ENCODE measurements at regions not wholly inside any gene's neighbourhood (a gene's known extent, or its start where the extent isn't known, plus 50 kb on each side); places are given as distances from the start of the nearest gene placed in this dataset.

GRCh38 chr1:238652346-238652968 lies 733.9 kb upstream of the CHRM3 start:
- DNase-seq = peak in 1 of 3 donors; percentile 53

- no peak for DNase-seq
Measured at GRCh38 chr1:238649200-238649599, 737.2 kb upstream of the CHRM3 start.

GRCh38 chr1:238648751-238649150 lies 737.6 kb upstream of the CHRM3 start:
- DNase-seq = no peak

- DNase-seq = no peak
Measured at GRCh38 chr1:238648296-238648695, 738.1 kb upstream of the CHRM3 start.

- DNase-seq = peak in 1 of 3 donors; percentile 97
Measured at GRCh38 chr1:238647877-238648276, 738.5 kb upstream of the CHRM3 start.

GRCh38 chr1:238642231-238642630 lies 744.1 kb upstream of the CHRM3 start:
- DNase-seq = peak in 1 of 3 donors; percentile 68

GRCh38 chr1:238639861-238640260 lies 746.5 kb upstream of the CHRM3 start:
- no peak for DNase-seq

- DNase-seq = no peak
Measured at GRCh38 chr1:238628110-238628509, 737.4 kb upstream of the ZP4 start.

GRCh38 chr1:238624776-238625175 lies 734.1 kb upstream of the ZP4 start:
- no peak for DNase-seq

GRCh38 chr1:238621405-238621804 lies 730.7 kb upstream of the ZP4 start:
- DNase-seq = no peak

- DNase-seq = no peak
Measured at GRCh38 chr1:238619652-238620051, 728.9 kb upstream of the ZP4 start.

GRCh38 chr1:238611406-238611805 lies 720.7 kb upstream of the ZP4 start:
- no peak for DNase-seq

GRCh38 chr1:238608144-238608543 lies 717.4 kb upstream of the ZP4 start:
- DNase-seq = no peak

- peak in 1 of 3 donors; percentile 17 for DNase-seq
Measured at GRCh38 chr1:238606896-238607295, 716.2 kb upstream of the ZP4 start.

- no peak for DNase-seq
Measured at GRCh38 chr1:238606457-238606856, 715.7 kb upstream of the ZP4 start.

GRCh38 chr1:238604357-238604756 lies 713.6 kb upstream of the ZP4 start:
- DNase-seq = no peak

- peak in 1 of 3 donors; percentile 12 for DNase-seq
Measured at GRCh38 chr1:238601604-238602003, 710.9 kb upstream of the ZP4 start.

- DNase-seq = no peak
Measured at GRCh38 chr1:238596703-238597102, 706.0 kb upstream of the ZP4 start.

GRCh38 chr1:238592621-238593020 lies 701.9 kb upstream of the ZP4 start:
- DNase-seq = no peak

- peak; percentile 45 to 88 (median 51) for DNase-seq
Measured at GRCh38 chr1:238589843-238590435, 699.2 kb upstream of the ZP4 start.

GRCh38 chr1:238582816-238583215 lies 692.1 kb upstream of the ZP4 start:
- no peak for DNase-seq

GRCh38 chr1:238581332-238581731 lies 690.6 kb upstream of the ZP4 start:
- no peak for DNase-seq

- DNase-seq = no peak
Measured at GRCh38 chr1:238568735-238569134, 678.0 kb upstream of the ZP4 start.

GRCh38 chr1:238562341-238562740 lies 671.6 kb upstream of the ZP4 start:
- DNase-seq = peak; percentile 4 to 32 (median 24)
